BLaER1 treated with 17β-estradiol and CSF1 and Interleukin-3, amounts not matched to agents 10 nM and 100 nM (cell line): ENCODE measurements at regions not wholly inside any gene's neighbourhood (a gene's known extent, or its start where the extent isn't known, plus 50 kb on each side); places are given as distances from the start of the nearest gene placed in this dataset.

ENCODE experiments used
- H3K27ac ChIP-seq, 11 experiments: shearing (Covaris generic); formaldehyde crosslinking; 2 replicates each; pipeline ENCODE4 v1.8.1; 2022
- H3K27me3 ChIP-seq, 11 experiments: shearing (Covaris generic); formaldehyde crosslinking; 2 replicates each; pipeline ENCODE4 v1.8.1; 2022
- H3K36me3 ChIP-seq, 11 experiments: shearing (Covaris generic); formaldehyde crosslinking; 2 replicates each; pipeline ENCODE4 v1.8.1; 2022
- H3K4me1 ChIP-seq, 10 experiments: shearing (Covaris generic); formaldehyde crosslinking; 2 replicates each; pipeline ENCODE4 v1.8.1; 2022
- H3K4me2 ChIP-seq, 11 experiments: shearing (Covaris generic); formaldehyde crosslinking; 2 replicates each; pipeline ENCODE4 v1.8.1; 2022
- H3K4me3 ChIP-seq, 10 experiments: shearing (Covaris generic); formaldehyde crosslinking; 2 replicates each; pipeline ENCODE4 v1.8.1; 2022
- H3K9ac ChIP-seq, 11 experiments: shearing (Covaris generic); formaldehyde crosslinking; 2 replicates each; pipeline ENCODE4 v1.8.1; 2022
- H3K9me3 ChIP-seq, 11 experiments: shearing (Covaris generic); formaldehyde crosslinking; replicated peaks in 1 of 11; 2 replicates each; pipeline ENCODE4 v1.8.1; 2022
- H4K20me1 ChIP-seq, 11 experiments: shearing (Covaris generic); formaldehyde crosslinking; 2 replicates each; pipeline ENCODE4 v1.8.1; 2022
- Cebpa-rat ChIP-seq, 11 experiments: shearing (Covaris generic); IDR thresholded peaks; 2 replicates each; pipeline ENCODE4 v1.8.1; 2022

DNA sequence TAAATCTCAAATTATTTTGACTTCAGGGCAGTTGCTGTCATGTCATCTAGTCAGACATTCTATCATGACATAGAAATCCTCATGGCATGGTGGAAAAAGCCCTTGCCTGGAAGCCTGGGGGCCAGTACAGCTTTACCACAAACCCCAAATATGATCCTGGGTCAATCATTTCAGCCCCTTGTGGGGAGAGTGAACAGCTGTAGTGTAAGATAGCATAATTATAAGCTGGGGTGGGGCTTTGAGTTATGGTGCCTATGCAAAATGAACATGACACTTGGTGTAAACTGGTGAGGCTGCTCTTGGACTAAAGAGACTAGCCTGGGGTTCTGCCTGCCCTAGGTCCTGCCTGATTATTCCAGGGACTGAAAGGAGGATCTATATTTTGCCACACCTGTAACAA, 207.7 kb upstream of the DDHD1 start:
- Histone ChIP-seq H3K4me2 (no peak overlapping the region), H3K9me3 (peaks cover 31 to 57% (median 44%) of the 10 kb centered on the region in 11 experiments), H4K20me1 (no peaks in the 10 kb centered on the region), H3K36me3 (peaks cover 0 to 4% (median 0%) of the 10 kb centered on the region in 11 experiments; a peak in 1 of 22 replicates), H3K4me3 (no peak overlapping the region), H3K4me1 (peaks cover 0 to 3% (median 1%) of the 10 kb centered on the region in 10 experiments; a peak in 12 of 20 replicates), H3K9ac (no peak overlapping the region), H3K27ac (no peak overlapping the region), H3K27me3 (no peaks in the 10 kb centered on the region)
- no peak for TF ChIP-seq Cebpa-rat (IDR thresholded peaks at IDR 0.05)

DNA sequence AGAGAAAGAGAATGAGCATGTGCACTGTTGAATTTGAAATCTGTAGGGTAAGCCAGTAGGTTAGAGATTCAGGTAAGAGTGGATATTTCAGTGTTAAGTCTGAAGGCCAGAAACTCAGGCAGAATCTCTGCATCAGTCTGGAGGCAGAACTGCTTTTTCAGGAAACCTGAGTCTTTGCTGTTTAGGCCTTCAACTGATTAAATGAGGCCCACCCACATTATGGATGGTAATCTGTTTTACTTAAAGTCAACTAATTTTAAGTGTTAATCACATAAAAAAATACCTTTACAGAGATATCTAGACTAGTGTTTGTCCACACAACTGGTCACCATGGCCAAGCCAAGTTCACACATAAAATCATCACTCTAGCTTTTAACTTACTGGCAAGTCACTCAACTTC, 205.0 kb upstream of the DDHD1 start:
- H3K9me3 ChIP-seq = peaks cover 16 to 36% (median 22%) of the 10 kb centered on the region in 11 experiments
- TF ChIP-seq Cebpa-rat (IDR thresholded peaks at IDR 0.05) = no peak
- peaks cover 6 to 16% (median 10%) of the 10 kb centered on the region in 10 experiments; a peak in 14 of 20 replicates for H3K4me1 ChIP-seq
- H3K4me2 ChIP-seq = no peak overlapping the region
- no peak overlapping the region for H3K27ac ChIP-seq
- H3K27me3 ChIP-seq = no peaks in the 10 kb centered on the region
- H3K4me3 ChIP-seq = no peak overlapping the region
- no peak overlapping the region for H3K9ac ChIP-seq
- H3K36me3 ChIP-seq = peaks cover 0 to 4% (median 0%) of the 10 kb centered on the region in 11 experiments; a peak in 1 of 22 replicates
- H4K20me1 ChIP-seq = no peaks in the 10 kb centered on the region

DNA sequence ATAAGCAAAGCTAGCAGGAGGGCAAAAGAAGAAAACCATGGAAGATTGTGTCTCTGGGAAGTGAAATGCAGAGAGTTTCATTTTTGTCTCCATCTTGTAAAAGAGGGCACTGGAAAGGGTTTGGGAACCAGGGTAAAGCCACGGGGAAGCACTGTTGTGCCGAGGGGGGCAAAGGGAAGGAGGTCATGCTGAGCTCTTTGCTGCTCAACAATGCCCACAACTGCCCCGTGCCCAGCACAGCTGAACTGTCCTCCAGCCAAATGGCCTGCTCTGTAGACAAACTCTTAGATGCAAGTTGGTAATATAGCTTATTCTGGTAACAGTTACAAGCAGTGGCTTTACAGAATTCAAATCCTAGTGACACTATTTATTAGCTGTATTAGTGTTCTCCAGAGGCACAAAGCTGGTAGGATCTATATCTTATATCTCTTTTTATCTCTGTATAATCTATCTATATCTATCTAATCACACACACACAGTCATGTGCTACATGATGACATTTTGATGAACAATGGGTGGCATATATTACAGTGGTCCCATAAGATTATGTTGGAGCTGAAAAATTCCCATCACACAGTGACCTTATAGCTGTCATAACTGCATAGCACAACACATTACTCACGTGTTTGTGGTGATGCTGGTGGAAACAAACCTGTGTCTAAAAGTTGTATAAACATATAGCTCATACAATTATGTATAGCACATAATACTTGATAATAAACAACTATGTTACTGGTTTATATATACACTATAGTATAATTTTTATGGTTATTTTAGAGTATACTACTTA, 203.4 kb upstream of the DDHD1 start:
- Histone ChIP-seq H3K4me1 (peaks cover 6 to 16% (median 10%) of the 10 kb centered on the region in 10 experiments; a peak in 14 of 20 replicates), H3K4me2 (no peak overlapping the region), H3K4me3 (no peak overlapping the region), H4K20me1 (no peaks in the 10 kb centered on the region), H3K27me3 (no peaks in the 10 kb centered on the region), H3K27ac (no peak overlapping the region), H3K9ac (no peak overlapping the region), H3K36me3 (no peaks in the 10 kb centered on the region), H3K9me3 (peaks cover under 1 to 19% (median 7%) of the 10 kb centered on the region in 11 experiments; a peak in 18 of 22 replicates)
- no peak for TF ChIP-seq Cebpa-rat (IDR thresholded peaks at IDR 0.05)

DNA sequence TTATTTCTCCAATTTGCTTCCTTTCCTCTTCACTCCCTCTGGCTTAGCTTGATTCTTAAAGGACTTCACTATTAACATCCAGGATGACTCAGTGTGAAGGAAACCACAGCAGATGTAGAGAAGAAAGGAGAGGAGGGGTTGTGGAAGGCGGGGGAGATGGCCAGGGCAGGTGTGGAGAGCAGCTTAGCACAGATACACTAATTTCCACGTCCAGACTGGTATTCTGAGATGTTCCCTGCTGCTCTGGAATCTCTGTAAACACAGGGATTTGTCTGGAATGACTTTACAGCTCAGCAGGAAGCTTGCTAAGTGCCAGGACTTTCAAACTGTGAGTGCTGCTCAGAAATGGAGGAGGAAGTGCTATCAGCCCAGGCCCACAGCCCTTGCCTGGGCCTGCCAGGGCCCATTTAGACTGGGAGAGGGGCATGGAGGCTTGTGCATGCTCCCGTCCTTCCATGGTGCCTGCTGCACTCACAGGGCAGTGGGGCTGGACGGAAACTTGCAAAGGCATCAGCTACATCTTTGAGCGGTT, 202.5 kb upstream of the DDHD1 start:
- Histone ChIP-seq H3K27ac (no peak overlapping the region), H3K4me2 (peak overlapping the region in 7 of 11 experiments; percentile 2 to 52 (median 35); a peak in 7 of 22 replicates), H4K20me1 (no peaks in the 10 kb centered on the region), H3K36me3 (no peaks in the 10 kb centered on the region), H3K4me3 (no peak overlapping the region), H3K4me1 (peaks cover 6 to 21% (median 10%) of the 10 kb centered on the region in 10 experiments; a peak in 14 of 20 replicates), H3K27me3 (no peaks in the 10 kb centered on the region), H3K9ac (no peak overlapping the region), H3K9me3 (peaks cover 0 to 13% (median under 1%) of the 10 kb centered on the region in 11 experiments; a peak in 6 of 22 replicates)
- TF ChIP-seq Cebpa-rat (IDR thresholded peaks at IDR 0.05) = no peak

DNA sequence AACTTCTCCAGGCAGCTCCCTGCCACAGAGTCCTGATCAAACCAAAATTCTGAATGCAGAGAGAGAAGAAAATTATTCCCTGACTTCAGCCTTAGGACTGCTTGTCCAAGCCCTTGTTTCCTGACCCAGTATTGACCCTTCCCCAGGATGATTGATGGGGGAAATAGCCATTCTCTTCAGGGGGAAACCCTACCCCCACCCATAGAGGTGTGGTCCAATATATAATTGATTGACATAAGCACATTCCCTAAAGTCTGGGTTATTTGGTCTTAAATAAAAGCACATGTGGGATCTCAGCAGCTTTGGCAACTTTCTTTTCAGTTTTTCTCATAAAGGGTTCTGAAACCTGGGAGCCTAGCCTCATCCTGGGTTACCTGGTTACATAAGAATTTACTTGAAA, 201.2 kb upstream of the DDHD1 start:
- Histone ChIP-seq H3K4me3 (no peak overlapping the region), H3K9ac (no peak overlapping the region), H3K36me3 (no peaks in the 10 kb centered on the region), H3K4me2 (no peak overlapping the region), H3K4me1 (peaks cover 6 to 27% (median 10%) of the 10 kb centered on the region in 10 experiments; a peak in 14 of 20 replicates), H3K9me3 (peaks cover 0 to 1% (median 0%) of the 10 kb centered on the region in 11 experiments; a peak in 2 of 22 replicates), H4K20me1 (no peaks in the 10 kb centered on the region), H3K27me3 (no peaks in the 10 kb centered on the region), H3K27ac (no peak overlapping the region)
- TF ChIP-seq Cebpa-rat (IDR thresholded peaks at IDR 0.05) = no peak

DNA sequence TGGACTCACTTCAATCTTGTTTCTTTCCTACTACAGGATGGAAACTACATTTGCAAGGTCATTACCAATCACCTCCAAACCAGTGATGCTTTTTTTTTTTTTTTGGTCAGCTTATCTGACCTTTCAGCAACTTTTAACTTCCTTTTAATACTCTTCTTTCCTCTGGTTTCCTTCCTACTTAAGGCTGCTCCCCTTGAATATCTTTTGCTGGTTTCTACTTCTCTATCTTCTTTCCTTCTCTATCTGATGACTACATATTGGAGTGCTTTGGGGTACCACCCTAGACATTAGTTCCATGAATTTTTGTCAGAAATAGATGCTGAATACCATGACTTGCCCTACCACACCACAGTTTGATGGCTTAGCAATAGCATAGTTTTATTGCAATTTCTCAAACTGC, 197.7 kb upstream of the DDHD1 start:
- Histone ChIP-seq H3K4me1 (peaks cover 6 to 26% (median 9%) of the 10 kb centered on the region in 10 experiments; a peak in 14 of 20 replicates), H3K9ac (no peak overlapping the region), H3K36me3 (no peaks in the 10 kb centered on the region), H4K20me1 (no peaks in the 10 kb centered on the region), H3K27me3 (no peaks in the 10 kb centered on the region), H3K27ac (no peak overlapping the region), H3K4me3 (no peak overlapping the region), H3K4me2 (peak overlapping the region in 2 of 11 experiments; percentile 27 to 37; a peak in 2 of 22 replicates), H3K9me3 (no peaks in the 10 kb centered on the region)
- no peak for TF ChIP-seq Cebpa-rat (IDR thresholded peaks at IDR 0.05)

DNA sequence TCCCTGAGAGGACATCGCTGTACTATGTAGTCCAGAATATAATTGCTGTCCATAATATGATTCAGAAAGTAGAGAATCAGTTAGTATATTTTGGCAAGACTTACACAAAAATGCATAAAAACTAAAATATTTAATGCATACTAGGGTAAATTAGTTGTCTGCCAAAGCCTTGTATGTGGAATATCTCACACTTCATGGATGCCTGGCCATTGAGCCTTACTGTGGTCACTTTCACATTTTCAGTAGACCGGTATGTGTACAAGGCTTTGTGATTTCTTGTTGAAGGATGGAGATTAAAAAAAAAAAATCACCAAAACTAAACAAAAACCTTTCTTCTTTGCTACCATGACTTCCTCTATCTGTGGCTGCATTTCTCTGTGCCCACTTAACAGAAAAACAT, 197.3 kb upstream of the DDHD1 start:
- TF ChIP-seq Cebpa-rat (IDR thresholded peaks at IDR 0.05) = no peak
- Histone ChIP-seq H3K9me3 (no peaks in the 10 kb centered on the region), H3K9ac (no peak overlapping the region), H3K4me3 (no peak overlapping the region), H3K4me1 (peaks cover 2 to 21% (median 5%) of the 10 kb centered on the region in 10 experiments; a peak in 14 of 20 replicates), H4K20me1 (no peaks in the 10 kb centered on the region), H3K4me2 (peak overlapping the region in 2 of 11 experiments; percentile 27 to 37; a peak in 2 of 22 replicates), H3K36me3 (no peaks in the 10 kb centered on the region), H3K27ac (no peak overlapping the region), H3K27me3 (no peaks in the 10 kb centered on the region)

- Histone ChIP-seq H3K9me3 (no peaks in the 10 kb centered on the region), H3K4me3 (no peak overlapping the region), H3K27me3 (no peaks in the 10 kb centered on the region), H3K9ac (no peak overlapping the region), H3K27ac (no peak overlapping the region), H4K20me1 (no peaks in the 10 kb centered on the region), H3K4me2 (no peak overlapping the region), H3K36me3 (no peaks in the 10 kb centered on the region), H3K4me1 (peaks cover 0 to 12% (median 0%) of the 10 kb centered on the region in 10 experiments; a peak in 5 of 20 replicates)
- no peak for TF ChIP-seq Cebpa-rat (IDR thresholded peaks at IDR 0.05)
These were observed 193.9 kb upstream of the DDHD1 start for GRCh38 chr14:53346988-53347387.

- Histone ChIP-seq H3K9me3 (no peaks in the 10 kb centered on the region), H3K4me3 (no peak overlapping the region), H3K36me3 (no peaks in the 10 kb centered on the region), H3K27ac (no peak overlapping the region), H3K4me1 (no peaks in the 10 kb centered on the region), H3K27me3 (no peaks in the 10 kb centered on the region), H3K4me2 (no peak overlapping the region), H3K9ac (no peak overlapping the region), H4K20me1 (no peaks in the 10 kb centered on the region)
- TF ChIP-seq Cebpa-rat (IDR thresholded peaks at IDR 0.05) = no peak
These were observed 188.2 kb upstream of the DDHD1 start for GRCh38 chr14:53341324-53341723.
